BE2C (cell line): ENCODE measurements at regions not wholly inside any gene's neighbourhood (a gene's known extent, or its start where the extent isn't known, plus 50 kb on each side); places are given as distances from the start of the nearest gene placed in this dataset.

Experiments used
- DNase-seq: peaks from one replicate; pipeline ENCODE4 v3.0.0-alpha.2; 2020
- H3K27me3 ChIP-seq: fragments of 250-450 bp; sonication (Bioruptor Pico); 2 replicates; pipeline ENCODE4 v1.5.1; 2020; ENCODE audit warnings: mild to moderate bottlenecking
- H3K36me3 ChIP-seq: fragments of 250-450 bp; sonication (Bioruptor Pico); 2 replicates; pipeline ENCODE4 v1.5.1; 2020; ENCODE audit warnings: mild to moderate bottlenecking
- H3K4me1 ChIP-seq: fragments of 250-450 bp; sonication (Bioruptor Pico); 2 replicates; pipeline ENCODE4 v1.5.1; 2020
- H3K4me3 ChIP-seq: 2 replicates; pipeline ENCODE4 v1.5.1; 2011; ENCODE audit warnings: low read depth, low read length
- H3K9me3 ChIP-seq: fragments of 250-450 bp; sonication (Bioruptor Pico); 2 replicates; pipeline ENCODE4 v1.5.1; 2020
- TF ChIP-seq, protein P1 (sequence below): IDR thresholded peaks from 2 replicates; pipeline ENCODE4 v1.5.1; 2012; ENCODE audit warnings: mild to moderate bottlenecking, low read depth, low read length

DNA sequence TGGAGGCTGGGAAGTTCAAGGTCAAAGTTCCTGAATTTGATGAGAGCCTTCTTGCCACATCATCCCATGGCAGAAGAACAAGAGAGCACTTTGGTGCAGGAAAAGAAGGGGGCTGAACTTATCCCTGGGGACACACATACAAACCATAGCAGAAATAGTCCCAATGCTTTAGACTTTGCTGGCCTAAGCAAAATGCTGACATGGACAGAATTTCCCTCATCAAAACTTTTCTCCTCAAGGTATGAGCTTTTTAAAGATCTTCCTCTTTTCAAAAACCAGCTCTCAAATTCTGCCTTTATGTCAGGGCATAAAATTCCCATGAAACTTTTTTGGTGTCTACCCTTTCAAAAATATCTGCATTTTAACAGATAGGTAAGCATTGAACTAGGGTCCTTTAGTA, 341.8 kb upstream of the SMARCA2 start:
- DNase-seq: no peak
- H3K27me3 ChIP-seq: no peaks in the 10 kb centered on the region
- no peaks in the 10 kb centered on the region for H3K4me1 ChIP-seq
- H3K4me3 ChIP-seq: no peak overlapping the region
- H3K36me3 ChIP-seq: no peaks in the 10 kb centered on the region
- TF ChIP-seq, protein P1, sequence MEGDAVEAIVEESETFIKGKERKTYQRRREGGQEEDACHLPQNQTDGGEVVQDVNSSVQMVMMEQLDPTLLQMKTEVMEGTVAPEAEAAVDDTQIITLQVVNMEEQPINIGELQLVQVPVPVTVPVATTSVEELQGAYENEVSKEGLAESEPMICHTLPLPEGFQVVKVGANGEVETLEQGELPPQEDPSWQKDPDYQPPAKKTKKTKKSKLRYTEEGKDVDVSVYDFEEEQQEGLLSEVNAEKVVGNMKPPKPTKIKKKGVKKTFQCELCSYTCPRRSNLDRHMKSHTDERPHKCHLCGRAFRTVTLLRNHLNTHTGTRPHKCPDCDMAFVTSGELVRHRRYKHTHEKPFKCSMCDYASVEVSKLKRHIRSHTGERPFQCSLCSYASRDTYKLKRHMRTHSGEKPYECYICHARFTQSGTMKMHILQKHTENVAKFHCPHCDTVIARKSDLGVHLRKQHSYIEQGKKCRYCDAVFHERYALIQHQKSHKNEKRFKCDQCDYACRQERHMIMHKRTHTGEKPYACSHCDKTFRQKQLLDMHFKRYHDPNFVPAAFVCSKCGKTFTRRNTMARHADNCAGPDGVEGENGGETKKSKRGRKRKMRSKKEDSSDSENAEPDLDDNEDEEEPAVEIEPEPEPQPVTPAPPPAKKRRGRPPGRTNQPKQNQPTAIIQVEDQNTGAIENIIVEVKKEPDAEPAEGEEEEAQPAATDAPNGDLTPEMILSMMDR: no peak
- H3K9me3 ChIP-seq: no peaks in the 10 kb centered on the region; the same call in 1 of the 2 replicates

DNA sequence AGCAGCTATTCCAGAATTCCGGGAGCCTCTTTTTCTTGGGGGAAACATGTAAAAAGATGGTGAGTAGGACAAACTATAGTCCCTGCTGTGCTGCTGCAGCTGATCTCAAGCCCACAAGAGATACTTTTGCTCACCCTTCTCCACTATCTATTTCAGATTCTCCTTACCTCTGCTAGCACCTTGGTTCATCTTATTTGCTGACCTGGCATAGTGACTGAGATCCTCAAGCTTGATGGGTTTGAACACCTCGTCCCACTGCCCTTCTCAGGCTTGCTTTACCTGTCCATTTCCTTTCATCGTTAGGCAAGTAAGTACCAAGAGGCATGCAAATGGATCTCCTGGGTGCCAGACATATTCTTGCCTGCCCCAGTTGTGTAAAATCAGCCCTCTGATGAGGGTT, 338.4 kb upstream of the SMARCA2 start:
- TF ChIP-seq, protein P1: no peak
- Histone ChIP-seq H3K27me3 (no peaks in the 10 kb centered on the region), H3K4me1 (no peaks in the 10 kb centered on the region), H3K9me3 (no peaks in the 10 kb centered on the region; the same call in 1 of the 2 replicates), H3K36me3 (no peaks in the 10 kb centered on the region), H3K4me3 (no peak overlapping the region)
- DNase-seq: no peak

DNA sequence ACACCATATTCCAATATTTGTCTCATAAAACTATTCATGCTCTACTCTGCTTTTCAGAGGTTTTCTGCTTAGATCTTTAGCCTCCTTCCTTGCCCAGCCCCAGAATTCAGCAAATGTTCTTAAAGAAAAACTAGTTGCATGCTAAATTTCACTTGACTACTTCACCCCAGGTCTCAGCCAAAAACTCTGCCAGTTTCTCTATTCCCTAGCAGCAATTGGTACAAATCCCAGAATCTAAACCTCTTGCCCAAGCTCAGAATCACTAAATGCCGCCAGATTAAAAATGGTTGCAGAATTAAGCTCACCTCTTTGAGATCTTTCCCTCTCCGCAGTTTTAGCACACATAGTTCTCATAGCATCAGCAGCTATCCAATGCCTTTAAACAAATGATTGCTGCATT, 331.2 kb upstream of the SMARCA2 start:
- TF ChIP-seq, protein P1: no peak
- Histone ChIP-seq H3K9me3 (no peaks in the 10 kb centered on the region; the same call in 1 of the 2 replicates), H3K27me3 (no peaks in the 10 kb centered on the region), H3K4me3 (no peak overlapping the region), H3K36me3 (no peaks in the 10 kb centered on the region), H3K4me1 (no peaks in the 10 kb centered on the region)
- no peak for DNase-seq

DNA sequence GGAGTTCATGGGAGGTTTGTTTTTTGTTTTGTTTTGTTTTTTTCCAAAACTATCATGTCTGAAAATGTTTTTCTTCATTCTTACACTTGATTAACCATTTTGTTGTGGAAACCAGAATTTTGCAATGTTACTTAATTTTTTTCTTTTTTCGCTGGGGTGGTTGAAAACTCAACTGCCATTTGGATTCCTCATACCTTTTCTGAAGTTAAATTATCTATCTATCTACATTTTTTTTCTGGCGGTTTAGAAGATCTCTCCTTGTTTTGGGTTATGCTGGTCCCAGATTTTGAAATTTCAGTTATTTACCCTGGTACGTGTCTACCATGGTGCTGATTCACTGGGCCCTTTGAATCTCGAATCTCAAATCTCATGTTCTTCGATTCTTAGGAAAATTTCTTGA, 316.2 kb upstream of the SMARCA2 start:
- TF ChIP-seq, protein P1: no peak
- Histone ChIP-seq H3K4me3 (no peak overlapping the region), H3K27me3 (no peaks in the 10 kb centered on the region), H3K4me1 (no peaks in the 10 kb centered on the region), H3K36me3 (no peaks in the 10 kb centered on the region), H3K9me3 (no peaks in the 10 kb centered on the region)
- DNase-seq: no peak

DNA sequence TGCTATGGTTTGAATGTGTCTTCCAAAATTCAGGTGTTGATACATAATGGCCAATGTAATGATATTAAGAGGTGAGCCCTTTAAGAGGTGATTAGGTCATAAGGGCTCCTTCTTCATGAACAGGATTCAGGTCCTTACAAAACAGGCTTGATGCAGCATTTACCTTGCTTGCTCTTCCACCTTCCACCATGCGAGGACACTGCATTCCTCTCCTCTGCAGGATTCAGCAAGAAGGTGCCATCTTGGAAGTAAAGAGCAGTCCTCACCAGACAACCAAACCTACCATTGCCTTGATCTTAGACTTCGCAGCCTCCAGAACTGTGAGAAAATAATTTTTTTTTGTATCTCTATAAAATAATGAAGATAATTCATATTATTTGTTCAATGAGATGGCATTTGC, 314.0 kb upstream of the SMARCA2 start:
- no peak for DNase-seq
- H3K4me3 ChIP-seq: no peak overlapping the region
- H3K27me3 ChIP-seq: no peaks in the 10 kb centered on the region
- no peaks in the 10 kb centered on the region for H3K36me3 ChIP-seq
- no peaks in the 10 kb centered on the region for H3K4me1 ChIP-seq
- H3K9me3 ChIP-seq: no peaks in the 10 kb centered on the region
- TF ChIP-seq, protein P1: no peak

DNA sequence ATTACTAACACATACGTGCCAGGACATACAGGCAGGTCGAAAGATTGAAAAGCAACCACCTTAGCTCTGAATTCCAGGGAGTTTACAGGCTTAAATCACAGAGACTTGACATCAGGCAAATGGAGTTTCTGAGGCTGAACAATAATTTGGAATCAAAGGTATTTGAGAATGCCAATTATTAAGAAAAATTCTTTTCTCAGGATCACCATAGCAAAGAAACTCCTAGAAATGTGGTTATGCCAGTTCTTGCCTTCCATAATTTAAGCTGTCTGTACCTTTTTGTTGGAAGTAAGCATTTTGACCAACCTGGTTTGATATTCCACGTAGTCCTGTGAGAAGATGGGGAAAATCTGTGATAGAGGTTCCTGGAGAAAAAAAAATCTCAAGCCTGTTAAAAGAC, 312.4 kb upstream of the SMARCA2 start:
- Histone ChIP-seq H3K4me3 (no peak overlapping the region), H3K27me3 (no peaks in the 10 kb centered on the region), H3K4me1 (no peaks in the 10 kb centered on the region), H3K9me3 (no peaks in the 10 kb centered on the region), H3K36me3 (no peaks in the 10 kb centered on the region)
- DNase-seq: no peak
- TF ChIP-seq, protein P1: no peak
